M059J (cell line): ENCODE measurements at regions not wholly inside any gene's neighbourhood (a gene's known extent, or its start where the extent isn't known, plus 50 kb on each side); places are given as distances from the start of the nearest gene placed in this dataset.
"Not testable (repeated sequence)": the region's sequence is repeated elsewhere in the genome, so short reads cannot be mapped to it uniquely, and the experiment has no call there.

Source experiments
- DNase-seq: peaks from one replicate; pipeline ENCODE4 v3.0.0-alpha.2; 2012; ENCODE audit warnings: low read depth

DNA sequence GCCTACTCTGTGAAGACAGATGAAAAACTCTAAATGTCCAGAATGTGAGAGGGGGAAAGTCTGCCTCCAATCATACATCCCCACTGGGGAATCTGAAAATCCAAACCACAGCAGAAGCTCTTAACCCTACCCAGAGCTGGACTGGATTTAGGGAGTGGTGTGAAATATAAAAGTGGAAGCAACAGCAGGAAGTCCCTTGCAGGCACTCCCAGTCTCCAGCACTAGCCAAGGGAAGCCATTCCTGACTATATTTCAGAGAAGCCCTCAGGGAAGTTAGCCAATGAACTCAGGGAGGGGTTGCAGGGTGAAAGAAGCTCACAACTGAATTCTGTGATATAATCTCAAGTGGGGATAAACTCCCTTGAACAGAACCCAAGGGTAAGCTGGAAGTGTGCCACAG lies 51.5 kb downstream of the CRPPA start:
- DNase-seq: no peak

DNA sequence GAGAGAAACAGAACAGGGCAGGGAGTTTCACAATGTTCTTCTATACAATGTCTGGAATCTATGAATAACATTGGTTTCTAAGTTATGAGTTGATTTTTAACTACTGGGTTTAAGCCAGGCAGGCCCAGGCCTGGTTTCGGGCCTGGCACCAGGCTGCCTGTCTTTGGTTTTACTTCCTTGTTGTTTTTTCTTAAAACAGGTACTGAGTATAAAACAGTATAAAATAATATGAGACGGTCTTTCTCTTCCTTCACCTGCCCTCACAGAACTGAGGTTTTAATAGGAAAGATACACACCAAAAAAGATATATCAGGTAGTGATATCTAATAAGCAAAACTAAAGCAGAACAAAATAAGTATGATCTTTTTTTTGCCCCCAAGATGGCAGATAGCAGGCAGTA lies 52.0 kb downstream of the CRPPA start:
- DNase-seq: not testable (repeated sequence)

DNA sequence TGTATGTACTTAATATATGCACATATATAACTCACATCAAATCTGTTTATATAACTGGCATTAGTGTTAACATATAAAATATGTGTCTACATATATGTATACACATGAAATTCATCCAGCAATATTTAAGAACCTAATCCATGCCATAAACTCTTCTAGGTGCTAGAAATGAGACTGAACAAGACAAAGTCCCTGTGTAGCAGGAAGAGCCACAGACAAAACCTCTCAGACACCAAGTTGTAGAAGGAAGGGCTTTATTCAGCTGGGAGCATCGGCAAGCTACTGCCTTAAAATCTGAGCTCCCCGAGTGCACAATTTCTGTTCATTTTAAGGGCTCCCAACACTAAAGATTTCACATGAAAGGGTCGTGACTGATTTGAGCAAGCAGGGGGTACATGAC lies 52.5 kb downstream of the CRPPA start:
- DNase-seq: no peak

DNA sequence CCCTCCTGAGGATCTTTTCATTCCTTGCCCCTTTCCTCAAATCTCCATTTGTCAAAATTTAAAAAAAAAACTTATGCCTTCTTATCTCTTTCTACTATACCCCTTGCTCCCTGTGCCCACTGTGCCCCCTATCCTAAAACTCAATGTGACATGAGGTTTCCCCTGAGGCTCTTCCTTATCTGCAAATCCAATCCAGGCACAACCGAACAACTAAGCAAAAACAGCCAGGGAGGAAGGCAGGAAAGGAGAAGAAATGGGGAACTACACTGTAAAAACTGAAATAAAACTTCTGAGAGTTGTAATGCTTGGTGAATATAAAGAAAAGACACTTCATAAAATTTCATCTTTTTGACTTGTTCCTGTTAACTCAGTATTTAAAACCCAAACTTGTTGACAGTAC lies 54.2 kb downstream of the CRPPA start:
- no peak for DNase-seq

DNA sequence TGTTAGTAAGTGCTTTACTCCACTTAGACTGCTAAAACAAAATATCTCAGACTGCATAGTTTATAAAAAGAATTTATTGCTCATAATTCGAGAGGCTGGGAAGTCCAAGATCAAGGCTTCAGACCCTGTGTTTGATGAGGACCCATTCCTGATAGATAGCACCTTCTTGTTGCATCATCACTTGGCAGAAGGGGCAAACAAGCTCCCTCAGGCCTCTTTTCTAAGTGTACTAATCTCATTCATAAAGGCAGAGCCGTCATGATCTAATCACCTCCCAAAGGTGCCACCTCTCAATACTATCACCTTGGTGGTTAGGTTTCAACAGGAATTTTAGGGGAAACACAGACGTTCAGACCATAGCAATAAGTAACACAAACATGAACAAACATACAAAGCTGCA lies 55.4 kb downstream of the CRPPA start:
- no peak for DNase-seq

DNA sequence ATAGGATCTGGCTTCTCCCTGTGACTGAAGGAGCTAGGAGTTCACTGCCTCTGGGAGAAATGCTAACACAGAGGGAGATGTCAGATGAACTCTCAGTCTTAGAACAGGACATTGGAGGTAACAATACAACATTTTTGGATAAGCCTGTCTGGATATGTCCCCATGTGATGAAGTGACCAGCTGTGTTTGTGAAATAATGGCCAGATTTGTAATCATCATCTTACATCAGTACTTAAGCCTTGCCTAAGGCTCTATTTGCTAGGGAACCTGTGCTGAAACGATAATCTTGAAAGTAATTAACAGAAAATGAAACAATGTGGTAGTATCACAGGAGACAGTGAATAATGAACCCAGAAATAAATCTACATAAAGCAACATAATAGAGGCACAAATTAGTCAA lies 56.2 kb downstream of the CRPPA start:
- DNase-seq: peak; percentile 23

DNA sequence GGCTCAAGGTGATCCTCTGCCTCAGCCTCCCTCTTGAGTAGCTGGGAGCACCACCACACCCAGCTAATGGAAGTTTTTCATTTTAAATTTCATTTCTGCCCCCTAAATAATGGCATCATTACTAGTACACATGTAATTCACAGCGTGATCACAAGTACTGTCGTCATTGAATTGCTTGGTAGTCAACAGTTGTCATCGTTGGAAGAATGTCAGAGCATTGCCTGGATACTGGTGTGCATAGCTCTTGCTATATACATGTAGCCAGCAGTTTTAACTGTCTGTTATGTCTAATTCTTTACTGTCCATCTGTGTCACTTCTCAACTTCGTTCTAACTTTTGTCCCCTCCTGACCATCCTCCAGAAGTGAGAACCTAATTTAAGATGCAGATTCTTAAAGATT lies 62.1 kb downstream of the CRPPA start:
- no peak for DNase-seq

DNA sequence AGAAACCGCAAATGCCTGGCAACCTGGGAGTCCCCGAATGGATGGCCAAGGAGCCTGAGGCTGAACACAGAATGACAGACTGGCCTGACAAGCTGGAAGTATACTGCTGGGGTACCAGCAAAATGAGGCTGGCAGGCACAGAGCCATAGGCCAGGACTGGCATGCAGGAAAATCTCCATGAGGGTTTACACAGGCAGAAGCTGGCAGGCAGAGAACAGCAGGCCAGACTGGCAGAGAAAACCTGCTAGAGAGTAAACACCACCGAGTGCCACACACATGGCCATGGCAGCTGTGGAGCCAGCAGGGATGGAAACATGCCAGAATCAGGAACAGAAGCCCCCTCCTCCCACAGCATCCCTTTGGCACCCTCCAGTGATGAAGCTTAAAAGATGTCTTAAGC lies 63.4 kb downstream of the CRPPA start:
- DNase-seq: peak; percentile 67

DNA sequence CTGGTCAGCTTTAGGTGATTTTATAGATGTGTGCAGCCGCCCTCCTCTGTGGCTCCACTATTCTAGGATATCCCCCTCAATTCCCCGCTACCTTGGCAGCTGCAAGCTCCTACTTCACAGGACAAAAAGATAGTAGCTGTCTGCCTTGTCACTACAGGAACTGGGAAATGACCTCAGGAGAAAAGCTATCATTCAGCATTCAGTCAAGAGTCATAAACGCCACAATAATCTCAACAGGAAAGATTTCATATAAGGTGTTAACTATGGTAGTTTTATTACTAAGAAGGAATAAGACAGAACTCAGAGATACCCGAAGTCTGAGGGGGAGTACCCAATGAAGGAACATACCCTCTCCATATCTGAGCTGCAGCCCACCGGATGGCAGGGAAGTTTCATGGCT lies 63.9 kb downstream of the CRPPA start:
- DNase-seq: peak; percentile 14

DNA sequence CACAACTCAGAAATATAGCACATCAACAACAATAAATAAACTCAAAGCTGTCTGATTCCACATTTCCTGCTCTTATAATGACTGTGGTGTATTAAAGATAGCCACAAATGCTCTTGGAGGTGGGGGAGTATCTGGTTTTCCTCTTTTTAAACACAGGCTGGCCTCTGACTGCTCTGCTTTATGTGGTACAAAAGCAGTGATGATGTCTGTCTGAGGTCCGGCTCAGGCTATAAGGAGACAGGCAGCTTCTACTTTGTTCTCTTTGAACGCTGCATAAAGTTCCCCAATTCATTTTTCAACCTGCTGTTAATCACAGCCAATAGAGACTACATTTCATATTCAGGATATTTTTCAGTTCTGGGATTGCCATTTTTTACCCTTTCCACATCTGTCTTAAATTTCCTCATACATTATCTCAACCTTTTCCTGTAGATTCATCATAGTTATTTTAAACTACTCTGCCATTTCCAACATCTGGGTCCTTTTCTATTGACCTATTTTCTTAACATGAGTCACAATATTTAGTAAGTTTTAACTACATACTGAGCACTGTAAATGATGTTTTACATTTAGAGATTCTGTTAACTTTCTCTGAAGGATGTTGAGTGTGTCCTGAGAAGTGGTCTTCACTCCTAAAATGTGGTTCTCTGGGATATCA lies 64.9 kb downstream of the CRPPA start:
- no peak for DNase-seq

DNA sequence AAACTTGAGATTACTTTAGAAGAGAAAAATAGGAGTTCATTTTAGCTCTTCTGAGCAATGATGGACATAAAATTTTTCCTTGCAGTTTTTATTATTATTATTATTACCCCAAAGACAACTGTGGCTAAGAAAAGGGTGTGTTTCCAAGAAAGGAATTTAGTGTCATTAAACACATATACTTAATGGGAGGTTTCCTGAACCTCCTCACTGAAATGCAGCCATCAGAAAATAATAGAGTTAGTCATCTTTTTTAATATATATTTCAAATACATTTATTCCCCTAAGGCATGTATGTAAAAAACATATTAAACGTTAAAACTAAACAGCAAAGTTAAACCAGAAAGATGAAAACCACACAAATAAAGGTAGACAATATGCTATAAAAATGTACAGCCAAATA lies 66.8 kb downstream of the CRPPA start:
- no peak for DNase-seq

DNA sequence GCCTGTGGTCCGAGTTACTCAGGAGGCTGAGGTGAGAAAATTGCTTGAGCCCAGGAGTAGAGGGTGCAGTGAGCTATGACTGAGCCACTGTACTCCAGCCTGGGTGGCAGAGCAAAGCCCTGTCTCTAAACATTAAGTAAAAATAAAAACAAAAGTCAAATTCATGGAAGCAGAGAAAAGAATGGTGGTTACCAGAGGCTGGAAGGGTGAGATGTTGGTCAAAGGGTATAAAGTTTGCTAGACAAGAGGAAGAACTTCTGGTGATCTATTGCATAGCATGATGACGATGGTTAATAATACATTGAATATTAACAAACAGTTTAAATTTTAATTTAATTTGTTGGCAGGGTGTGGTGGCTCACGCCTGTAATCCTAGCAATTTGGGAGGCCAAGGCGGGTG lies 68.1 kb downstream of the CRPPA start:
- no peak for DNase-seq

DNA sequence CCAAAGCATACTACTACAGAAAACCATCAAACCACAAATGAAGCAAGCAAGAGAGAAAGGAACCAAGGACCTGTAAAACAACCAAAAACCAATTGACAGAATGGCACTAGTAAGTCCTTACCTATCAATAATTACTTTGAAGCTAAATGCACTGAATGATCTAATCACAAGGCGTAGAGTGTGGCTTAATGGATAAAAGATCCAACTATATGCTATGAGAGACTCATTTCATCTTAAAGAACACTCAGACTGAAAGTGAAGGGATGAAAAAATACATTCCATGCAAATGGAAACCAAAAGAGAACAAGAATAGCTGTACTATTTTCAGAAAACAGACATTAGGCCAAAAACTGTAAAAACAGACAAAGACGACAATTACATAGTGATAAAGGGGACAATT lies 70.7 kb downstream of the CRPPA start:
- no peak for DNase-seq

DNA sequence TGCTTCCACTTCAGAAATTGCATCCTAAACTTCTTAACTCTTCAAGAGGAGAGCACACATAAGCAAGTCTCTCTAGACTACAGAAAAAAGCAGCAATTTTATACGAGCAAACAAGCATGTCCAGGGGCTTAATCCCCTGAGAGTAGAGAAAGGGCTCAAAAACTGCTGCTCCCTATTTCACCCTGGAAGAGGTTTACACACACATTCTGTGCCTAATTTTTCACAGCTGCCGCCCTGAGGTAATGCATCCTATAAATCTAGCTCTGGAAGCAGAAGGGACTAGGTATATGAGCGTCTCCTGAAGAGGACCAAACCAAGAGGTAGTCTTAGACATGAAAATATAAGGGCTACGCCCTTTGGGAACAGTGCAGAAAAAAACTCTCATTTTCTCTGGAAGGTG lies 73.1 kb downstream of the CRPPA start:
- DNase-seq: no peak

DNA sequence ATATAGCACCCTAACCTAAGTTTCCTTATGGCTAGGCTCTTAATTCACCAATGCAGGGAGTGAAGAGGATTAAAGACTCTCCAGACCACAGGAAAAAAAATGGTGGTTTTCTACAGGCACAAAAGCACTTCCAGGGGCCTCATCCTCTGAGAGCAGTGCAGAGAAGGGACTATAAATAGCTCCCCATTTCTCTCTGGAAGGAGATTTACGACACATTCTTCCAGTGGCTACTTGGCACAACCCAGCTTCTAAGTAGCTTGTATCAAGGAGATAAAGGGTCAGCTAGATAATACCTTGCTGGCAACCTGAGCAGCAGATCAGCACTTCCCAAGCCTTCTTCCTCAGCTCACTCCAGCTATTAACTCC lies 73.5 kb downstream of the CRPPA start:
- DNase-seq: peak; percentile 75

DNA sequence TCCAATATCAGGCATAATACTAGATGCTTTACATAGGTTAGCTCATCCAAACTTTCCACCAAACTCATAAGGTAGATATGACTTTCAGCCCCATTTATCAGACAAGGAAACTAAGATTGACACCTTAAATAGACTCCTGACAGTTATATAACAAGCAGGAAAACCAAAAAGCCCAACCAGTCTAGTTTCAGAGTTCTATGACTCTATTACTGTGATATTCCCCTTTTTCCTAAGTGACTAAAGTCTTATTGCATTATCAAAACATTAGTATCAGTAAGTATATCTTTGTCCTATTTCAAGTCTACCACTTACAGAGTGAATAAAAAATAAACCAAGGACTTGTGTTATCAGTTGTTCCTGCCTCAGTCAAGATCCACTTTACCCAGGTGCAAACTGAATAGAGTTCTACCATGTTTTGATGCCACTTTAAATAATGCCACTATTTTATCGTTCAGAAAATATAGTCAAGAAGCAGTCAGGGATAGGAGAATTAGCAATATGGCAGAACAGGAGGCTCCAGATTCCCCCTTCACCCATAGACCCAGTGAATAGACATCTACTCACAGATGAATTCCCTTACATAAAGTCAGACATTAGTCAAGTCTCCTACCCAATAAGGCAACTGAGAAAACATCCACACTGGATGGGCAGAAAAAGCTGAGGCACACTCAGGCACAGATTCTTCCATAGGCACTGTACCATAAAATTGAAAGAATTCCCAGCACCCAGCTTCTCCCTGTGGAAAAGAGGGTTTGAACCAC lies 74.1 kb downstream of the CRPPA start:
- DNase-seq: peak; percentile 42

DNA sequence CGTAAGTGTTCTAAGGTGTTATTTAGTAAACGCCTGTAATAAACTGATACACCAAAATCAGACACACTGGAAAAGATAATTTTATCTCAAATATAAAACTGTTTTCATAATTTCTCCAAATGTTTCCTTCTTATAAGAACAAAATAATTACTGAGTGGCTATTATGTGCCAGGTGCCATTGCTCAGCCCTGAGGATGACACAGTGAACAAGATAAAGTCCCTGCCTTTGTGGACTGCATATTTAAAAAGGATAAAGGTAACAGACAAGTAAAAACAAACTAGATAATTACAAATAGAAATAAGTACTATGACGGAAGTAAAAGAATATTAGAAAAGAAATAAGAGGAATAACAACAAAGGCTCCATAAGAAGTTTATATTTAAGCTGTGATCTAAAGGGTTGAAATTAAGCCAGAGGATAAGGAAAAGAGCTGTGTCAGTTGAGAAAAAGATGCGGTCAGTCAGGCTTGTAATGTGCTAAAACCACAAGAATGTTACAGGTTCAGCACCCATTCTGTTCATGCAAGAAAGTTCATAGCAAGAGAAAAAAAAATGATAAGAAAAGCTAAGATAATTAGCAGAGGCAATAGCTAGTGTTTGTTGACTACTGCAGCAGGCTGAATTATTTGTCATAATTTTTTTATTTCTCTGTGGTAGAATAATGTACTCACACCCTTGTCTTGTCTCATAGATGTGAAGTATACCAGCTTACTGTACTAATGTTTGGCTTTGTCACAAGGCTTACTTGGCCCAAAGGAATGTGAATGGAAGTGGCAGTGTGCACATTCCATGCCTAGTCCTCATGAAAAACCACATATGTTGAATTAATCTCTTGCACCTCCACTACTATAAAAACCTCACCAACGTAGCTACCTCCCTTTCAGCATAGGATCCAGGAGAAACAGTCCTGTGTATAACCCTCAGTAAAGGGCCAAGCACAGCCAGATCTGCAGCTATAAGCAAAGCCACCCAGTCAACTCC lies 75.1 kb downstream of the CRPPA start:
- peak; percentile 97 for DNase-seq

DNA sequence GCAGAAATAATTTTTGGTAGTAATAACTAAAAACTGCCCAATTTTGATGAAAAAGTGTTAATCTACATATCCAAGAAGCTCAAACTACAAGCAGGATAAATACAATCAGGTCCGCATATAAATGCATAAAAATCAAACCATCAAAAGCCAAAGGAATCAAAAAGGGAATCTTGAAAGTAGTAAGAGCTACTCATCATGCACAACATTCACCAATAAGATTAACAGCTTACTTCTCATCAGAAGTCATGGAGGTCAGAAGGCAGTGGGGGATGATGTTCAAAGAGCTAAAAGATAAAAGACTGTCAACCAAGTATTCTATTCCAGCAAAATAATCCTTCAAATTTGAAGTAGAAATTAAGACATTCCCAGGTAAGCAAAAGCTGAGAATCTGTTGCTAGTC lies 76.4 kb downstream of the CRPPA start:
- DNase-seq: peak; percentile 26

DNA sequence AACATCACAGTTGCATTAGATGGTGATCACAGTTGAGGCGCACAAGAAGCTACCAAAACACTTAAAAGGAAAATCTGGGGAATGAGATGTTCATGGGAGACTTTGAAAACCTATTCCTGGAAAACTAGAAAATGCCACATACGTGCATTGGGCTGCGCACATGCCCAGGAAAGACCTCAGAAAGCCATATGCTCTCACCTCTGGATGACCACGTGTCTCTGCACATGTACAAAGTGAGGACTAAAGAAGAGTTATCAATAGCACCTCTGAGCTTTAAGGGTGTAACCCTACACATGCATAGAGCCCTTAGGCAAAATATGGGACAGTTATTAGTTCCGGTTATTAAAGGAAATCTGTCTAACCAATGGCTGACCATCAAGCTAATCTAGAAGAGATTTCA lies 77.7 kb downstream of the CRPPA start:
- no peak for DNase-seq

DNA sequence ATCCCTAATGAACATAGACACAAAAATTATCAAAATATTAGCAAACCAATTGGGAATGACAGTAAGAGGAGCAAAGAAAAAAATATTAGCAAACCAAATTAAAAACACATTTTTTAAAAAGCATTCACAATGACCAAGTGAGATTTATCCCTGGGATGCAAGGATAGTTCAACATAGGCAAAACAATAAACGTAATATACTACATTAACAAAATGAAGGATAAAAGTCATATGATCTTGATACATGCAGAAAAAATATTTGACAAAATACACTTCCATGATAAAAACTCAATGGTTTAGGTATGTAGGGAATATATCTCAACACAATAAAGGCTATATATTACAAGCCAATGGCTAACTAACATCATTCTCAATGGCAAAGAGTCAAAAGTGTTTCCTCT lies 83.3 kb downstream of the CRPPA start:
- no peak for DNase-seq

DNA sequence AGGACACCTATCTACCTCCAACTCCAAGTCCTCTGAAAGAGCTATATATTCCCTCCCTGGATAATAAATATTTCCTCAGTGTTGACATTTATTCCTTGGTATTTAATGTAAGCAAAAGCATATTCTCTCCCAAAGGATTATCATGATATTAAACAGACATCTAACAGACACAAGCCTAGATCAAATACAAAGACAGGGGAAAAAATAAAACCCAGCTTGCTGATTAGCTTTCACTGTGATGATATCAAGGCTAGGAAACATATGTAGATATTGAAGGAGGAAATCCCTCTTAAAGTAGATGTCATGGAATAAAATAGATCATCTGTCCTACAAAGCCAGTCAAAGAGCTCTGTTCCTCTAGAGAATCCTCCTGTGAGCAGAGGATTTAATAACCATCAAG lies 95.2 kb downstream of the CRPPA start:
- no peak for DNase-seq

DNA sequence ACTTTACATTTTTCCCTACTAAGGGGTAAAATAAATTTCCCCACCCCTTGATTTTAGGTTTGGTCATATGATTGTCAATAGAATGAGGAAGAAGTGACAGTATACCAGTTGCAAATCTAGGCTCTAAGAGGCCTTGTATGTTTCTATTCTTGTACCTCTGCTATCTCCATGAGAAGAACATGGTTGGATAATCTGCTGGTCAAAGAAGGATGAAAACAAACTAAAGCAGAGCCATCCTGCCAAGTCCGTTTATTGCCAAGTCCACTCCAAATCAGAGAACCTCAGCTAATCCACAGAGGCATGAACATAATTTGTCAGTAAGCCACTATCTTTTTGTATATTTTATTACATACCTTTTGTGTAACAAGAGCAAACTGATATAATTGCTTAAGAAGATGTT lies 98.0 kb downstream of the CRPPA start:
- no peak for DNase-seq
